Brain pericyte (primary cell): ENCODE measurements at regions not wholly inside any gene's neighbourhood (a gene's known extent, or its start where the extent isn't known, plus 50 kb on each side); places are given as distances from the start of the nearest gene placed in this dataset.
"Not testable (repeated sequence)": the region's sequence is repeated elsewhere in the genome, so short reads cannot be mapped to it uniquely, and the experiment has no call there.

Experiments used
- DNase-seq: peaks from one replicate; pipeline ENCODE4 v3.0.0-alpha.2; 2012; ENCODE audit warnings: low read depth, low spot score

- DNase-seq = no peak
Measured at GRCh38 chr9:84502066-84502465, 161.5 kb upstream of the SLC28A3 start.

- DNase-seq = no peak
Measured at GRCh38 chr9:84504360-84504759, 163.8 kb upstream of the SLC28A3 start.

GRCh38 chr9:84511651-84512050, 157.9 kb upstream of the NTRK2 start:
- no peak for DNase-seq

- no peak for DNase-seq
Measured at GRCh38 chr9:84512493-84512892, 157.0 kb upstream of the NTRK2 start.

GRCh38 chr9:84513473-84513872, 156.1 kb upstream of the NTRK2 start:
- DNase-seq = no peak

GRCh38 chr9:84513979-84514378, 155.6 kb upstream of the NTRK2 start:
- no peak for DNase-seq

- no peak for DNase-seq
Measured at GRCh38 chr9:84514421-84514820, 155.1 kb upstream of the NTRK2 start.

- no peak for DNase-seq
Measured at GRCh38 chr9:84517026-84517425, 152.5 kb upstream of the NTRK2 start.

- DNase-seq = no peak
Measured at GRCh38 chr9:84519413-84519812, 150.1 kb upstream of the NTRK2 start.

GRCh38 chr9:84521208-84521607, 148.3 kb upstream of the NTRK2 start:
- no peak for DNase-seq

GRCh38 chr9:84526211-84526610, 143.3 kb upstream of the NTRK2 start:
- not testable (repeated sequence) for DNase-seq

- not testable (repeated sequence) for DNase-seq
Measured at GRCh38 chr9:84527060-84527720, 142.3 kb upstream of the NTRK2 start.

GRCh38 chr9:84535973-84536372, 133.6 kb upstream of the NTRK2 start:
- not testable (repeated sequence) for DNase-seq

- no peak for DNase-seq
Measured at GRCh38 chr9:84538879-84539278, 130.7 kb upstream of the NTRK2 start.

- no peak for DNase-seq
Measured at GRCh38 chr9:84542554-84542953, 127.0 kb upstream of the NTRK2 start.

GRCh38 chr9:84554069-84554664, 115.4 kb upstream of the NTRK2 start:
- no peak for DNase-seq

- DNase-seq = no peak
Measured at GRCh38 chr9:84556556-84556955, 113.0 kb upstream of the NTRK2 start.

GRCh38 chr9:84557751-84558150, 111.8 kb upstream of the NTRK2 start:
- DNase-seq = no peak

GRCh38 chr9:84563691-84564090, 105.8 kb upstream of the NTRK2 start:
- DNase-seq = no peak

- DNase-seq = no peak
Measured at GRCh38 chr9:84567805-84568204, 101.7 kb upstream of the NTRK2 start.

GRCh38 chr9:84570482-84571154, 98.9 kb upstream of the NTRK2 start:
- no peak for DNase-seq

- DNase-seq = no peak
Measured at GRCh38 chr9:84573083-84573482, 96.4 kb upstream of the NTRK2 start.

GRCh38 chr9:84575705-84576104, 93.8 kb upstream of the NTRK2 start:
- no peak for DNase-seq
